Gastrocnemius medialis (tissue), 4 donors: ENCODE measurements at regions not wholly inside any gene's neighbourhood (a gene's known extent, or its start where the extent isn't known, plus 50 kb on each side); places are given as distances from the start of the nearest gene placed in this dataset.

Experiments used
- ATAC-seq, 2 donors: fragments of 150-250 bp; one replicate each; pipeline ENCODE4 v1.9.1; 2016
- DNase-seq, 2 donors: peaks; one replicate each; pipeline ENCODE4 v3.0.0-alpha.2; 2019
- H3K27ac ChIP-seq, 4 donors: fragments of 200-600 bp; sonication (generic); 1 replicate in 1 of 4; 2 replicates in 3 of 4; pipeline ENCODE4 v1.5.1; 2016 to 2018; ENCODE audit warnings: mild to moderate bottlenecking in 2 of 4, moderate library complexity in 1 of 4
- H3K27me3 ChIP-seq, 3 donors: fragments of 200-600 bp; sonication (generic) in 2 of 3; 1 replicate in 1 of 3; 2 replicates in 2 of 3; pipeline versions ENCODE4 v1.5.1 to v1.6.0; 2016 to 2019; ENCODE audit warnings: mild to moderate bottlenecking in 1 of 3, moderate library complexity in 1 of 3
- H3K36me3 ChIP-seq, 2 donors: fragments of 200-600 bp; sonication (generic) in 1 of 2; one replicate each; pipeline ENCODE4 v1.5.1; 2017 to 2018
- H3K4me1 ChIP-seq, 2 donors: fragments of 200-600 bp; sonication (generic) in 1 of 2; one replicate each; pipeline ENCODE4 v1.5.1; 2016 to 2017; ENCODE audit warnings: mild to moderate bottlenecking in 2 of 2
- H3K4me3 ChIP-seq, 4 donors: fragments of 200-600 bp; sonication (generic) in 3 of 4; 1 replicate in 1 of 4; 2 replicates in 3 of 4; pipeline ENCODE4 v1.5.1; 2016 to 2019; ENCODE audit warnings: mild to moderate bottlenecking in 2 of 4
- H3K9me3 ChIP-seq, 3 donors: fragments of 200-600 bp; sonication (generic) in 2 of 3; 1 replicate in 1 of 3; 2 replicates in 2 of 3; pipeline ENCODE4 v1.5.1; 2016 to 2019
- CTCF ChIP-seq, 5 experiments: fragments of 450-650 bp in 3 of 5; fragments of 200-600 bp in 2 of 5; sonication (generic) in 2 of 5; IDR thresholded peaks in 4 of 5; conservative IDR thresholded peaks in 1 of 5; 1 replicate in 4 of 5; 2 replicates in 1 of 5; pipeline ENCODE4 v1.5.1; 2016 to 2019; ENCODE audit warnings: antibody characterized with exemption in 5 of 5, mild to moderate bottlenecking in 3 of 5, moderate library complexity in 3 of 5
- POLR2A ChIP-seq, 2 donors: fragments of 450-650 bp; IDR thresholded peaks; one replicate each; pipeline ENCODE4 v1.6.1; 2017; ENCODE audit warnings: antibody characterized with exemption in 2 of 2, mild to moderate bottlenecking in 2 of 2, moderate library complexity in 2 of 2
- in situ Hi-C, 4 donors: fragments of 200-750 bp; cut with MboI; loops; one replicate each; pipeline versions ENCODE4 v1.15.0 to v1.8.0; 2017; ENCODE audit warnings: low sequenced_read_pairs in 4 of 4
- intact Hi-C: fragments of 100-400 bp; cut with DNase I; formaldehyde crosslinking; loops from one replicate; pipeline ENCODE4 v1.15.1; 2023; ENCODE audit warnings: low total_unique reads

DNA sequence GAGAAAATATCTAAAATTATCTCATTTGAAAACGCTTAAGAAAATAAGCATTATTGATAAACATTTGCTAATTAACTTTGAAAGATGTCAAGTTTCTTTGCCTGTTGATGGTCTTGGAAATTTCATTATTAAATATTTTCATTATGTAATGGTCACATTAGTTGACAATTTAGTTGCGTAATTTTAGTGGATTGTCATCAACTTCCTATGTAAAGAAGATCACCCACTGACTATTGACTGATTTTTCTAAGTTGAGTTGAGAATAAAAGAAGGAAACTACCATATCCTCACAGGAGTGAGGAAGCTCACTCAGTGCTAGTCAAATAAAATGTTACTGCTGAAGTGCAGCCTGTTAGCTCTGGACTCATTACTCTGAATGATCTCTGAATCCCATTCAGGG lies 79.9 kb upstream of the LY86 start:
- no peak overlapping the region for H3K27ac ChIP-seq
- in situ Hi-C loops: no loop called here

DNA sequence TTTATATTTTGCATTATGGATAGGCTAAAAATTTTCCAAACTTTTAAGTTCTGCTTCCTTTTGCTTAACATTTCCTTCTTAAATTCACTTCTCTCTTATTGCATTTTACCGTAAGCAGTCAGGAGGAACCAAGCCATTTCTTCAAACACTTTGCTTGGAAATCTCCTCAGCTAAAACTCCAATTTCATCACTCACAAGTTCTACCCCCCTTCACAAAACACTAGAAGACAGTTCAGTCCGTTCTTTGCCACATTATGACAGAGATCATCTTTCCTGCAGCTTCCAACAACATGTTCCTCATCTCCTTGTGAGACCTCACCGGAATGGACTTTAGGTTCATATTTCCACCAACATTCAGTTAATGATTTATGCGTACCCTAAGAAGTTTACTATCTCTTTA lies 79.2 kb upstream of the LY86 start:
- H3K9me3 ChIP-seq: peaks cover 0 to 6% (median 0%) of the 10 kb centered on the region in 3 donors
- intact Hi-C loops (no loop called here), in situ Hi-C loops (no loop called here)
- DNase-seq: no peak
- no peaks in the 10 kb centered on the region for H3K36me3 ChIP-seq
- H3K4me1 ChIP-seq: no peaks in the 10 kb centered on the region
- no peaks in the 10 kb centered on the region for H3K27me3 ChIP-seq
- H3K27ac ChIP-seq: peak overlapping the region in 1 of 4 donors; percentile 29
- TF ChIP-seq CTCF (IDR thresholded peaks at IDR 0.05 in 4 of 5, conservative IDR thresholded peaks at IDR 0.05 in 1 of 5) (no peak), POLR2A (IDR thresholded peaks at IDR 0.05) (no peak)
- no peak overlapping the region for H3K4me3 ChIP-seq
- ATAC-seq: peak in 1 of 2 donors; percentile 18

More for the DNA sequence above, 79.9 kb upstream of the LY86 start:
- Histone ChIP-seq H3K27me3 (no peaks in the 10 kb centered on the region), H3K36me3 (no peaks in the 10 kb centered on the region), H3K9me3 (peaks cover 0 to 6% (median 0%) of the 10 kb centered on the region in 3 donors), H3K4me3 (no peak overlapping the region), H3K4me1 (no peaks in the 10 kb centered on the region)
- DNase-seq: no peak
- TF ChIP-seq POLR2A (IDR thresholded peaks at IDR 0.05) (no peak), CTCF (IDR thresholded peaks at IDR 0.05 in 4 of 5, conservative IDR thresholded peaks at IDR 0.05 in 1 of 5) (no peak)
- no peak for ATAC-seq
- intact Hi-C loops: no loop called here

DNA sequence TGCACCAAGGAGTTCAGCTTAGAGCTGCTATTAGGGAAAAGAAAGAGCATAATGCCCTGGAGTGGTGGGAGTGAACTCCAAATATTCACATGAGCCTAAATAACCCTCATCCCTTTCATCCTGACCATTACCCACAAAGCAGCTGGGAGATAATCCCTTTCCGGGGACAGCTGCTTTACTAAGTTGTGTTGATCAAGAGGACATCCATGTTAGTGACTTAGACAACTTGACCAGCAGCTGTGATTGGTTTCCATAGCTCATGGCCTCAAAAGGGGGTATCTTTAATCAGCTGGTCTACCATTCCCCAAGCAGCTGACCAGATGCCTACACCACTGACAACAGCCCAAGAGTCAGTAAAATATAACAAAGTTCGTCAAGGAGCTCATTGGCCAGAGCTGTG lies 75.8 kb upstream of the LY86 start:
- H3K27ac ChIP-seq: no peak overlapping the region
- intact Hi-C loops (no loop called here), in situ Hi-C loops (no loop called here)
- ATAC-seq (no peak), DNase-seq (no peak)
- no peaks in the 10 kb centered on the region for H3K4me1 ChIP-seq
- H3K9me3 ChIP-seq: peaks cover 0 to 6% (median 0%) of the 10 kb centered on the region in 3 donors
- H3K36me3 ChIP-seq: no peaks in the 10 kb centered on the region
- H3K4me3 ChIP-seq: no peak overlapping the region
- no peaks in the 10 kb centered on the region for H3K27me3 ChIP-seq
- TF ChIP-seq CTCF (IDR thresholded peaks at IDR 0.05 in 4 of 5, conservative IDR thresholded peaks at IDR 0.05 in 1 of 5) (no peak), POLR2A (IDR thresholded peaks at IDR 0.05) (no peak)

GRCh38 chr6:6515691-6516607 lies 72.6 kb upstream of the LY86 start:
- H3K27me3 ChIP-seq: no peaks in the 10 kb centered on the region

GRCh38 chr6:6516666-6517458 lies 71.7 kb upstream of the LY86 start:
- Histone ChIP-seq H3K27me3 (no peaks in the 10 kb centered on the region), H3K36me3 (no peaks in the 10 kb centered on the region), H3K27ac (peak overlapping the region in 1 of 4 donors; percentile 10), H3K9me3 (no peaks in the 10 kb centered on the region), H3K4me3 (no peak overlapping the region), H3K4me1 (no peaks in the 10 kb centered on the region)
- TF ChIP-seq CTCF (IDR thresholded peaks at IDR 0.05 in 4 of 5, conservative IDR thresholded peaks at IDR 0.05 in 1 of 5): no peak
- TF ChIP-seq POLR2A (IDR thresholded peaks at IDR 0.05): no peak
- DNase-seq: peak in 1 of 2 donors; percentile 35
- intact Hi-C loops (no loop called here), in situ Hi-C loops (no loop called here)
- peak; percentile 47 to 49 for ATAC-seq

More at GRCh38 chr6:6515691-6516607, 72.6 kb upstream of the LY86 start:
- Histone ChIP-seq H3K4me3 (no peak overlapping the region), H3K27ac (no peak overlapping the region), H3K36me3 (no peaks in the 10 kb centered on the region), H3K4me1 (no peaks in the 10 kb centered on the region), H3K9me3 (no peaks in the 10 kb centered on the region)
- TF ChIP-seq POLR2A (IDR thresholded peaks at IDR 0.05): no peak
- intact Hi-C loops (no loop called here), in situ Hi-C loops (no loop called here)
- DNase-seq (no peak), ATAC-seq (no peak)
